NCI-H2171 treated with DMSO at 0.1 percent for 48 hours (cell line): ENCODE measurements at regions not wholly inside any gene's neighbourhood (a gene's known extent, or its start where the extent isn't known, plus 50 kb on each side); places are given as distances from the start of the nearest gene placed in this dataset.

ENCODE experiments used
- DNase-seq: peaks from one replicate; lab custom pipeline; 2025; lab: John Stamatoyannopoulos, UW

DNA sequence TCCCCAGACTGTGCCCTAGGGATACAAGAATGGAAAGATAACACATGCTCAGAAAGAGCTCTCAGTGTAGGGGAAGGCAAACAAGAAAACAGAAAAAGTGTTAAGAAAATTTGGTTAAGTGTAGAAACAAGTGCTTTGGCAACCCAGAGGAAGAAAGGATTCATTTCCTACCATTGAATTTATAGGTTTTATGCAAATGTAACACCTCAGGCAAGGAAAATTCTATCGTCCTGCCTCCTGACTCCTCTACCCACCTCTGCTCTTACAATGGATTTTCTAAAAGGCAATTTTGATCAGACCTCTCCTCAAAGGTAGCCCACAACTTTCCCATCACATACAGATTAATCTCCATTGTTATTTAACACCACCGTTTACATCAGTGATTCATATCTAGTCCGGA, 298.7 kb downstream of the RFC3 start:
- no peak for DNase-seq

DNA sequence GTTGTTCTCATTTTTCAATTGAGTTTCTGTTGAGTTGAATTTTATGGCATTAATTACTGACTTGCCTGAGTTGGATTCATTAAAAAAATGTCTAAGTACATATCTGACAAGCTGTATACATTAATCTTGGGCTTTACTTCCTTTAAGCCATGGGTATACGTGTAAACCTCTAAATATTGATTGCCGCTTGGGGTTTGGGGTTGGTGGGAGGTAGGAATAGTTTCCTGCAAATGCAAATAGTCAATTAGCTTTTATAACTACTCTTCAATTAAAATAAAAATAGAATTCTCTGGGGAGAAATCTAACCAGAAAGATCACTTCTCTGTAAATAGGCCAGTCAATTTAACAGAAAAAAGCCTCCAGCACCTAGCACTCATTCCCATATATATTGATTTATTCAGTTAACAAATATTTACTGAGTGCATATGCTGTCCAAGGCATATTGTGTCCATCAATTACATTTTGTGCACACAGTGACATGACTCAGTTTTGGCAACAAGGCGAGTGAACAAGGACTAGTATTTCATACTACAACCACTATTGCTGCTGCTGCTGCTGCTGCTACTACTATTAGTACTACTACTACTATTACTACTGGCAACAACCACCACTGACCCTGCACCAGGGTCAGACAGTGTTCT, 306.8 kb downstream of the RFC3 start:
- DNase-seq, result no peak

DNA sequence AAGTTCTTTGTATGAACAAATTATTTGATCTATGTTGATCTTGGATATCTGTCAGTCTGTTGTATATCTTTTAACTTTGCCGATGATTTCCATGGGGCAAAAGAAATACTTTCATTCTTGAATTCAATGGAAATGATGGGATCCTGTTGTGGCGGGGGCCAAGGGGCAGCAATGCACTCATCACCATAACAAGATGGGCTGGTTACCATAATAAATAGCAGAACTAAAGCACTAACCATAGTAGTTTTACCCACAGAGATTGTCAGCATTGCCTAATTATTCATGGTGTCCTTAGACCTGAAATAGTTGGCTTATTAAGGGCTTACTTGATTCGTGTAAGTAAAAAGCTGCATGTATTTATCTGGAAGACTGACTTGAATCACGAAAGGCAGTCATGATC, 309.6 kb downstream of the RFC3 start:
- no peak for DNase-seq

DNA sequence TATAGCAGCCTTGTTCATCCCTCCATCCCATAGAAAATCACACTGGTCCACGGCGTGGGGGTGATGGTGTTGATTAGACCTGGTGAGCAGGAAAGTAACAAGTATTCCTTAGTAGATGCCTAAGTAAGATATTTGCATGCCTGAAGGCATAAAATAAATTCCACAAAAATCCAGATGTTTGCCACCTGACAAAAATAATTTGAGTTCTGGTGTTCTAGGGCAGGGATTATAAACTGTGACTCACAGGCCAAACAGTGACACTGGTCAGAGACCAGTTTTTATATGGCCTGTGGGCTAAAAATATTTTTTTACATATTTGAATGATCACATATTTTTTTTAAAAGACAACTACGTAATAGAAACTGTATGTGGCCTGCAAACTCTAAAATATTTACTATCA, 310.7 kb downstream of the RFC3 start:
- no peak for DNase-seq

DNA sequence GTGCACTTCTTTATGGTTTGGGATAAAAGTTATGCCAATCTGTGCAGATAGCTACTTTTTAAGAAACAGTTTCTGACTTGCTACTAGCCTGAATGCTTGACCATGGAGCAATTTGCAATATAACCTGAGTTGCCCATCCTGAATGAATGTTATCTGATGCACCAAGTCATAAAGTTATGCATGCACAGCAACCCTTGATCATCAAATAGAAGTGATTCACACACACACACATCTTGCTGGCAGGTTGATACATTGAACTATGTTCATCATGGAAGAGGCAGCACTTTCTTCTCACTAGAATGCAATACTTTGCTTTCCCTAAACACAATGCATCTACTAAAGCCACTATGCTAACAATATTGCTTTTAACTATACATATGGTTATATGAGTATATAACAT, 311.5 kb downstream of the RFC3 start:
- no peak for DNase-seq

DNA sequence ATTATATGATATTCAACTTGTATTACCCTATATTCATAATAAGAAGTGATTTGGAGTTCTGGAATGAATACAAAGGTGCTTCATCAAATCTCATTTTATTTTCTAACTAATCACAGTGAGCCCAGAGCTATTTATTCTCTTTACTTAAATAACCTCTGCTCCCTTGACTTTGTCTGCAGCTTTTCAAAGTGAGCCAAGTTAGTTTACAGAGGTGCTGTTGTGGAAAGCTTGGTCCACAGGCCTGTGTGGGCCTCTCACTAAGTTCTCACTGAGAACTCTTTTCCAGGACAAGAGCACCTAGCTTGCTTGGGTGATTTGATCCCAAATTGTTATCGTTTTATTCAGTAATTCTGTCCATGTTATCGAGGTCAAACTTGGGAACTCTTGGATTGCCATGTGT, 319.3 kb downstream of the RFC3 start:
- no peak for DNase-seq

DNA sequence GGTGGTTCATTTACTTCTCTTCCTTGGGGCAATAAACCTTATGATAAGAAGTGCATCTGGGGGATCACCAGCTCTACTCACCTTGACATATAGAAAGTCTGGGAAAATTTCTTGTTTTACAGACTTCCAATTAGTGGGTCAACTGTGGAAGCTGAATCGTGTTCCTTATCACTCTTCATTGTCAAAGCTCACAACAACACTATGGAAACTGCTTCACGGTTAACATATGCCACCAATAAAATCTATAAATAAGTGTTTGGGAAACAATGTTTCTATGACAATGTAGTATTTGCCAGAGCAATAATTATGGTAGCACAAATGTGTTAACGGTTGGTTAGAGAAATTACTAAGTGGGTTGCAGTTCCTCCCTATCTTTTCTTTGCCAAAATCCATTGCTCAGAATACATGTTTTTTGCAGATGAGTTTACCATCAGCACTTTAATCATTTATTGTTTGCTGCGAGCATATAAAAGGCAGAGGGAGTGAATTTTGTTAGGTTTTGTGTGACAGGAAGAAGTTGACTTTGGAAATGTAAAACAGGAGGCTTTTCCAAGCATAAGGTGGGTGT, 321.8 kb downstream of the RFC3 start:
- no peak for DNase-seq

DNA sequence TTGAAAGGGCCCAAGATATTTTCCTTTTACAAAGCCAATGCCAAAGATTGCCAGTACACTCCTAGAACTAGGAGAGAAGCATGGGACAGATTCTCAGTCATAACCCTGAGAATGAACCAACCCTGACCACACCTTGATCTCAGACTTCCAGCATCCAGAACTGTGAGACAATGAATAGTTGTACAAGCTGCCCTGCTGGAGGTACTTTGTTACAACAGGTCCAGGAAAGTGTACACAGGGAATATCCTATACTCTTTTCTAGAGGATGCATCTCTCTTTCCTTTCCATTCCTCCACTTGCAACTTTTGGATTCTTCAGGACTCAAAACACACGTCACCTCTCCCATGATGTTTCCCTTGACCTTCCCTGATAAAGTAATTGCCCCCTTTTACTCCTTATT, 325.7 kb downstream of the RFC3 start:
- no peak for DNase-seq

DNA sequence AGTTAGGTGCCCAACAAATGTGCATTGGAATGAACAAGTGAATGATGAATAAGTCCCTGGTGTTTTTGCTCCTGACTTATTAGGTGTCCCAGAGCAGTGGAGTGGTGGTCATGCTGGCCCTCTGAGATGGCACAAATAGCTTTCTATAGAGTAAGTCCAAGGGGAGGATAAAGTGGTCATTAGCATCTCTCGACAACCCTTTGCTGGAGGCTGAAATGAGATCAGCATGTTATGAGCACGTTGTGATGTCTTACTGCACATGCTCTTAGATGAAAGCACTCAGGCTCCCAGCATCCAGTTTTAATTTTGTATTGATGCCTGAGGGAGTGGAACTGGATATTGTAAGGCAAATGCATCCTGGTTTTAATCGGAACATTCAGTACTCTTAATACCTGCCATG, 326.2 kb downstream of the RFC3 start:
- DNase-seq, result no peak

DNA sequence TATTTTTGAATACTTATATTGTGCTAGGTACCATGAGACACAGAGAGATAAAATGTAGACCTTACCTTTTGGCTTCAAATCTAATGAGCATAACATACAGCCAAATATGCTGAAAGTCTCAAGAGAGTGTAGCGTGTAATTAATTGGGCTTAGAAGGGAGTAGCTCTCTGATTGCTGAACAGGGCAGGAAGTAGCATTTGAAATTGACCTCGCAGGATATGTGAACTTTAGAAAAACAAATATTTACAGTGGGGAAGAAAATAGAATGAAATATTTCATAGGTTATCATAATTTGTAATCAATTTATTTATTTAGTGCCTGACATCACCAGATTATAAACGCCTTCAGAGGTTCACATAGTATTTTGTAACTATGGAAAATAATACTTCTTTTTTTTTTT, 327.1 kb downstream of the RFC3 start:
- no peak for DNase-seq

DNA sequence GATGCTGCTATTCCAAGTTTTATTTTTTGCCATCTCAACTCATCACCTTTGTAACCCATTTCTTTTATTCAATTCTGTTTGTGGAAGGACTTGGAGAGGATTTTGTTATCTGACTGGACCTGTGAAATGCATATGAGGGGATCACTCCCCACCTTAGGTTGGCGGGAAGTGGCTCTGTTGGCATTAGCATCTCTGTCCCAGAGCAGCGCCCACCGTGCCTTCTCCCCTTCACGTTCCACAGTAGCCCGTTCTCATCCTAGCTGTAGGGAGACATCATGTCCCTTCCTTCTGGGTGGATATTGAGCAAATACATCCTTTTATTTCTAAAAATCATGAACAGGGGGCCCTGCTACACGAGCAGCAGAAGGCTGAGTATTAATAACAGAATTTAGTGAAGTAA, 330.4 kb downstream of the RFC3 start:
- no peak for DNase-seq

DNA sequence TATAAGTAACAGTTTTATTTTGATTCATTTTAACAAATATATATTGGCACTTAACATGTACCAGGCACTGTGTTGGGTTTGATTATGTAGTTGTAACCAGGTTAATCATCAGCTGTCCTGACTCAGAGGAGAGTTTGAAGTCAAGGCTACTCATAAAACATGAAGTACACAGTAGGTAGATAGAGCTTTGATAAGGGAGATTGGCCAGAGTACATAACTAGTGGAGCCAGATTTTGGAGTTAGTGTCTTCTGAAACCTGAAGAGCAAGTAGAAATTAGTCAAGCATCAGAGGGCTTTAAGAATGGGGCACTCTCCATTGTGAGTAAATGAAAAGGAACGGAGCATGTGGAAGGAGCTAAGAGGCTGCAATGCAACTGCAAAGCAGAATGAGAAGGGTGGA, 333.9 kb downstream of the RFC3 start:
- DNase-seq, result no peak

DNA sequence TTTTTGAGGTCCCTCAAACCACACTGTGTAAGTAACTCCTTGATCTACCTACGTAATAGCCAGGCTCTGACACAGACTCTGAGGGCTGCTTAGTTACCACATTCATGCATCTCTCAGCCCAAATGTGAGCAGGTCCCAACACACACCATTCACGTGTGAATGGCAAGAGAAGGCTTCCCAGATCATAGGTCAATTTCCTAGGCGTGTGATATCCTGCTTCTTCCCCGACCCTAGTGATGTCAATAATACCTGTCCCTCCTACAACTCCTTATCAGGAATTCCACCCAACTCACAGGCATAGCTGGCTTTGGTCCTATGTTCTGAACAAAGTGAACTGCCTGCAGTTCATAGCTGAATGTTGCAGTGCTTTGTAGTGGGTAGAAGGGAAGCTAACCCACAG, 334.5 kb downstream of the RFC3 start:
- no peak for DNase-seq

DNA sequence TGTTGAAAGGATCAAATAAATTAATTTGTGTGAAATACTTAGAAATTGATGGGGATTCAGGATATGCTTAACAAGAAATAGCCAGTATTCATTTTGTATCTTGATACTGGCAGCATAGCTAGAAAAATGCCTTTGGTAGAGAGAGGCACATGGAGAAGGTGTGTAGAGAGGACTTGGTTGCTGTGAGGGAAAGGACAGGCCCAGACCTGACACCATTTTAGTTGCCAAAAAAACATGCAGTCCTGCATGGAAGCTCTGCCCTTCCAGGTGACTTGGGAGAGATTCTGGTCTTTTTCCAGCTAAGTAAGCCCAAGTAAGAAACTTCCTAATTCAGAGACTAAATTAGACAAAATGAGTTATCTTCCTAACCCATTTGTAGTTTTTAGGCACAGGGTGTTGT, 335.0 kb downstream of the RFC3 start:
- DNase-seq, result no peak

DNA sequence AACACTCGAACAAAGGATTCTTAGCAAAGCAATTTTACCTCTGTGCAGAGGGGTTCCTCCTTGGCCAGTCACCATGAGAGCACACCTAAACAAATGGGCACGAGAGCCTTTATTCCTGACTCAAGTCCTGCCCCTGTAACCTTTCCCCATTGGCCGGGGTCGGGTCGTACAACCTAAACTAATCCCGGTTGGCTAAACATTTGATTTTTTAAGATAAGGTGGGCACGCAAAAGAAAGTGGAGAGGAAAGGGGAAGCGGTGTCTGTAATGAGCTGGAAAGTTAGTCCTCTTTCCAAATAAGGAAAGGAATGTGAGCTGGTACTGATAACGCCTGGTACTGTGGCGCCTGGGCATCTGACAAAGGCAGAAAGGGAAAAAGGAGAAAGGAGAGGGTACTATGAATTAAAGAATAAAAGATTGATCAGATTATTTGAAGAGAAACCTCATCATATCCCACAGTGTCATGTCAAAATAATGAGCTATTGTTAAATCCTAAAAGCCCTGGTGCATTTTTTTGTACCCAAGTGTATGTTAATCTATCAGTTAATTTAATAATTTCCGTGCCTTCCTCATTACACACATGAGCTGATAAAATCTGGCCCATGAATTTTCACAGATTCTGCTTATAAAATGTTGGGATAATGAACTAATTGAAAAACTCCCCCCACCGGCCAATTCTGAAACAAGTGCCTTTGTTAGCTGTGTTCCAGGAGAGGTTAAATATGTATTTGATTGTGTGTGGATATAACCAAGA, 335.7 kb downstream of the RFC3 start:
- no peak for DNase-seq

DNA sequence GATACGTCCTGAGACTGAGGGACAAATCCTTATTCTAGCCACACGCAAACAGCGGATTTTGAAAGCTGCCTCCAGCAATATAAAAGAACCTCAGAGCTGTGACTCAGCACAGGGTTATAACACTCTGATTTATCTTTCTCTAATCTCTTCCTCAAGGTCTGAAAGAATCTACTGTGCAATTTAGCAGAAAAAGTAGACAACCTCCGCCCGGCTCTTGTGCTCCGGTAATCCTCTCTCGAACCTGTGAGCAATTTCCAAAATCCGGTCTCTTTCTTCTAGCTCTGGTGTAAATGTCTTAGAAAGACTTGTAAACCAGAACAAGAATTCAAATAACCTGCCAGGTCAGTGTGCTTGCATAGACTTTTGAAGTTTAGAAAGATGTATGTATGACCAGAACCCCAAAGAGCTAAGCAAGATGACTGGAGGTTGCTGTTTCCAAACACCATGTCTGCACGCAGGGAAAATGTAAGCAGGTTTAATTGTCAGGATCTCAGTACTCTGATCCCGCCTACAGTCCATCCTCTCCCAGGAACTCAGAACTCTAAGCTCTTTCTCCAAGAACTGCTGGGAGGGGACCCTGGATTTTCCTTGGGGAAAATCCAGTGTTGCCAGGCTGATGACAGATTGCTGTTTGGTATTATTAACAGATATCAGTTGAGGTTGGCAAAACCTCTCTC, 338.1 kb downstream of the RFC3 start:
- peak; percentile 0 for DNase-seq

DNA sequence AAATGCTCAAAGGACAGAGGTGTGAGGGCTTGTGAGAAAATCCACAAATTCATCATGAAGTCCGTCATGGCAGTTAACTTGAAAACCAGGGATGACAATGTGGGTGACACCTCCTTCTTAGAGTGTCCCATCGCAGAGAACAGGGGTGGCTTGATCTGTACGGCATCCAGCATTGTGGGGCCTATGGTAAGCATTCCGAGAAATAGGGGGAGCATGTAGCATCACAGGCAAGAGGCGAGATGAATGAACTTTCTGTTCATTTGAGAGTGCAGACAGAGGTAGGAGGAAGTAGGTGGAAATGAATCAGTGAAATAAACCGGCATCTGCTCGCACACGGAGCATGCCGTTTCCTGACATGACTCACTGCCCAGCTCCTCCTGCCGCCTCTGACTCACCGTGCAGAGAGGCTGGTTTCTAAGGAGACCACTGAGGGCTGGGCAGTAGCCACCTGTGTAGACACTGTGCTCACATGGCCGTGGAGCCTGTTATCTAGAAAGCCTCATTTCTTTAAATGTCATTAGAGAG, 339.0 kb downstream of the RFC3 start:
- peak; percentile 44 for DNase-seq

DNA sequence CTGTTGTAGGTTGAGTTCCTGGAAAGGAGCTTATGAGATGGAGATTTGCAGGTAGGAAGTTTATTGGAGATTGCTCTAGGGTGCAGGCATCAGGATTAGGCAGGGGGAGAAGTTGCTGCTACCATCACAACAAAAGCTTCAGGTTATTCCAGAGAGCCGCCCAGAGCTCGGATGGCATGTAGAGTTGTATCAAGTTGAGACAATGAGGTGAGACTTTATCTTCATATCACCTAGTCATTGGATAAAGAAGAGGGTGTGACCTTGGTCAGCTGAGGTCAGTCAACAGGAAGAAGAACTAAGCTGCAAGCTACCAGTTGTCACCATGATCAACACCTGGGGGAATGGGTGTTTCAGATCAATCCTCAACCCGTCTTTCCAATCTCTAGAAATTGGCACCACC, 342.0 kb downstream of the RFC3 start:
- no peak for DNase-seq

DNA sequence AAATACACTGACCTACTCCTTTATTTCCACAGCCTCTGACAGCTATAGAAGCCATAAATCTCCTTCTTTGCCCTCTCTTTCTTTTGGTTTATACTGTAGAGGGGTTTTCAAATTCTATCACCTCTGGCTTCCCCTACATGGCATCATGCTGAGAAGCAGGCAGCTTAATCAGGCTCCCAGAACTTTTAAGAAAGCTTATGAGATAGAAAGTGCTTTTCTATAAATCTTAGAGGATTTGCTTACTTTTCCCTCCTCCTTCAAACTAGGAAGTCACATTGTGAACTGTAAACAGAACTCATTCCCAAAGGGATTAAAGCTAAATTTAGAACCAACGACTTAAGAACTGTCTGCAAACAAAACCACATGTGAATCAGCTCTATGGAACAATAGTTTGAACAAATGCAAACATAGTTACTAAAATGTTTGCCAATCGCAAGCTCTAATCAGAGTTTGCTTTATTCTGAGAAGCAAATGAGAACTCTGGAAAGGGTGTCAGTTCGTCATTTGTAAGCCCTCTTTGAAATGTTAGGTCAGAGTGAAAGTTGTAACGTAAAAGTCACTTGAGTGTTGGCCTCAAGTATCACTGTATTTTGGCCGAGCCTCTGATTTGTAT, 344.1 kb downstream of the RFC3 start:
- peak; percentile 2 for DNase-seq

DNA sequence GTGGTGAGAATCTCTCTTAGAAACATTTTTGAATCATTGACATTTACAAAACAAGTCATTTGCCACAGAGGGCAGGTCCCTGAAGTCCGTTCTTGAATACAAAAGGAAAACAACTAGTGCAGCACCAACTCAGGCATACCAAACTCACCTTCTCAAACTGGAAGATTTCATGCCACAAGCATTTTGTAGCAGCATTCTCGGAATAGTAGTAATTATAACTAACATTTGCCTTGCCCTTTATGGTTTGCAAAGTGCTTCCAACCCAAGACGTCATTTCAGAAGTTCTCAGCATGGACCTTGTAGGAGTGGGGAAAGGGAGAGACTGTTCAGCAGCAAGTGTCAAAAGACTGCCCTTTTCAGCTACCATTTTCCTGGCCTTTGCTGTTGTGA, 344.6 kb downstream of the RFC3 start:
- DNase-seq, result no peak

DNA sequence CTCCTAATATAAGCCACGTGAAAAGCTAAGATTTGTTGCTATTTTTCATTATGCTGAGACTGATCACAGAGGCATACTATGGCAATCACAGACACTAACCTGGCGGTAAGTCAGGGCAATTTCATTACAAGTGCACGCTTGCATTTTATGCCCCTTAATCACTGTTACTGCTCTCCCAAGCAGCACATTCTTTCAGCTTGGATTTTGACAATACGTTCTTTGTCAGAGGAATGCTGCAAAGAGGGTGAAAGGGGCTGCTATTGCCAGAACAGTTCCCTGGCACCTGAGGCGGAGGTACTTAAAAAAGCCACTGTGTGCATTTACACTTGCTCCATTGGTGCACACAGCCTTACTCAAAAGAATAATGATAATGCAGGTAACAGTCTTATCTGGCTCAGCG, 346.6 kb downstream of the RFC3 start:
- DNase-seq, result no peak

DNA sequence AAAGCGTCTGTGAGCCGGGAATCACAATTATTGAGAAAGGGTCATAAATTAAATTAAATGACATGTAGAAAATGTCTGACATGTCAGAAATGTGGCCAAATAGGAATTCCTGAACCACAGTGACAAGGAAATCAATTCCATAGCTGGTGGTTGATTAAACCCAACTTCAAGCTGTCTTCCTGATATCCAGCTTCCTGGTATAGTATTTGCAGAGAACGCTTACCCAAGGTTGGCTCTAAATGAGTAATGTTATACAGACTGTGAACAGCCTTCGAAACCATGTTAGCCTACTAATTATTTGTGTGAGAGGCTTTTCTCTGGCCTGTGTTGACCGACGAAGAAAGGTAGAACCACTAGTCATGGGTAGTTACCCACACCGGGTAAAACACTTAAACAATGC, 347.2 kb downstream of the RFC3 start:
- no peak for DNase-seq

DNA sequence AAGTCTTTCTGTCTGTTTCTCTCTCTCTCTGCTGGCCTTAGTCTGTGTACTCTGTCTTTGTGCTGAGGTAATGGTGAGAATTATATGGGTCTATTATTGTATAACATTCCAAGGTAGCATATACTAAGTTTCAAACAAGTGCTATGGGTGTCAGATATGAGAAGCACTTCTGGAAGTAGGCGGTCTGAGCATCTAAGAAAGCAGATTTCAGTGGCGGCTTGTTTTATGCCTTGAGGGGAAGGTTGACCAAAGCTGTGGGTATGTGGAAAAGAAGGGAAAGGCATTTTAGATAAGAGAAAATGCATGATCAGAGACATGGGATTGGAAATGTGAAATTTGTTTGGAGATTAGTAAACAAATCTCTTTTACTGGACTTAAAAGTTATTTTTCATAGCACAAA, 348.5 kb downstream of the RFC3 start:
- no peak for DNase-seq
